IMR-90 (cell line): ENCODE measurements at regions not wholly inside any gene's neighbourhood (a gene's known extent, or its start where the extent isn't known, plus 50 kb on each side); places are given as distances from the start of the nearest gene placed in this dataset.

Experiments used
- ATAC-seq: fragments of 200-7000 bp; cut with Tn5 transposase; 2 replicates; pipeline ENCODE4 v1.9.1; 2020; ENCODE audit warnings: low read depth, mild to moderate bottlenecking, moderate library complexity
- BruUV-seq: library from RNA; stranded (reverse); fragments of 400-500 nt; replicated peaks from 2 replicates; lab custom pipeline; 2021; lab: Mats Ljungman, UMichigan
- CTCF ChIA-PET: fragments of 300-600 bp; formaldehyde crosslinking; extraction: SDS; loops from one replicate; lab custom pipeline; 2021; ENCODE audit warnings: antibody characterized with exemption; lab: Yijun Ruan, JAX
- POLR2A ChIA-PET: fragments of 300-600 bp; sonication (Branson Sonifier 250); formaldehyde crosslinking; loops from one replicate; lab custom pipeline; 2022; ENCODE audit warnings: antibody characterized with exemption; ENCODE audit not compliant: unreplicated experiment; lab: Charles Lee
- DNase-seq: peaks from one replicate; pipeline ENCODE4 v3.0.0; 2013
- H2AFZ ChIP-seq: replicated peaks from 2 replicates; pipeline ENCODE3; 2013; ENCODE audit warnings: low read length, mild to moderate bottlenecking; ENCODE audit not compliant: poor library complexity
- H2AK5ac ChIP-seq: 2 replicates; pipeline ENCODE4 v1.6.1; 2013; ENCODE audit warnings: low read depth, low read length, inconsistent platforms
- H2AK9ac ChIP-seq: replicated peaks from 2 replicates; pipeline ENCODE3; 2013; ENCODE audit warnings: mild to moderate bottlenecking, low read depth, low read length, moderate library complexity; ENCODE audit not compliant: poor library complexity
- H2BK120ac ChIP-seq: 2 replicates; pipeline ENCODE4 v1.6.1; 2013; ENCODE audit warnings: low read depth, low read length, inconsistent platforms
- H2BK15ac ChIP-seq: 3 replicates; pipeline ENCODE4 v1.6.1; 2013; ENCODE audit warnings: low read depth, low read length, inconsistent platforms
- H2BK20ac ChIP-seq: 2 replicates; pipeline ENCODE4 v1.6.1; 2013; ENCODE audit warnings: low read depth, mild to moderate bottlenecking, inconsistent platforms, low read length, moderate library complexity
- H2BK5ac ChIP-seq: 2 replicates; pipeline ENCODE4 v1.6.1; 2013; ENCODE audit warnings: mild to moderate bottlenecking, low read depth, low read length, inconsistent platforms; ENCODE audit not compliant: poor library complexity, severe bottlenecking
- H3K14ac ChIP-seq: replicated peaks from 2 replicates; pipeline ENCODE4 v1.6.1; 2013; ENCODE audit warnings: low read depth, low read length, inconsistent platforms
- H3K18ac ChIP-seq: 2 replicates; pipeline ENCODE4 v1.6.1; 2013; ENCODE audit warnings: low read depth, low read length, control low read depth
- H3K23ac ChIP-seq: 2 replicates; pipeline ENCODE4 v1.6.1; 2013; ENCODE audit warnings: low read depth, low read length, inconsistent platforms
- H3K27ac ChIP-seq: 2 replicates; pipeline ENCODE4 v1.5.1; 2013; ENCODE audit warnings: mild to moderate bottlenecking, control low read depth, low read length; ENCODE audit not compliant: insufficient read depth
- H3K27me3 ChIP-seq: 2 replicates; pipeline ENCODE4 v1.6.1; 2013; ENCODE audit warnings: low read length; ENCODE audit not compliant: control insufficient read depth, insufficient read depth
- H3K36me3 ChIP-seq: 2 replicates; pipeline ENCODE4 v1.6.1; 2013; ENCODE audit warnings: low read length, mixed read lengths; ENCODE audit not compliant: control insufficient read depth, insufficient read depth
- H3K4ac ChIP-seq: 2 replicates; pipeline ENCODE4 v1.6.1; 2013; ENCODE audit warnings: low read depth, low read length, inconsistent platforms
- H3K4me1 ChIP-seq: 2 replicates; pipeline ENCODE4 v1.6.1; 2013; ENCODE audit warnings: low read length, mixed read lengths; ENCODE audit not compliant: control insufficient read depth, insufficient read depth
- H3K4me2 ChIP-seq: 2 replicates; pipeline ENCODE4 v1.6.1; 2013; ENCODE audit warnings: low read depth, mild to moderate bottlenecking, control low read depth, low read length, moderate library complexity
- H3K4me3 ChIP-seq: 2 replicates; pipeline ENCODE4 v1.5.1; 2013; ENCODE audit warnings: low read depth, mild to moderate bottlenecking, control low read depth, low read length, moderate library complexity; ENCODE audit not compliant: insufficient read depth
- H3K56ac ChIP-seq: 2 replicates; pipeline ENCODE4 v1.6.1; 2013; ENCODE audit warnings: low read length, inconsistent platforms; ENCODE audit not compliant: insufficient read depth; ENCODE audit errors: extremely low read depth
- H3K79me1 ChIP-seq, 2 experiments: 2 replicates each; pipeline ENCODE4 v1.6.1; 2013; ENCODE audit warnings: low read length in 2 of 2, inconsistent platforms in 1 of 2, low read depth in 1 of 2
- H3K9ac ChIP-seq: 2 replicates; pipeline ENCODE4 v1.6.1; 2013; ENCODE audit warnings: low read depth, low read length, control low read depth
- H3K9me1 ChIP-seq: 2 replicates; pipeline ENCODE4 v1.6.1; 2013; ENCODE audit warnings: low read length, inconsistent platforms; ENCODE audit not compliant: insufficient read depth
- H3K9me3 ChIP-seq: 2 replicates; pipeline ENCODE4 v1.6.1; 2013; ENCODE audit warnings: low read length; ENCODE audit not compliant: control insufficient read depth, insufficient read depth
- H4K20me1 ChIP-seq: 2 replicates; pipeline ENCODE4 v1.6.1; 2013; ENCODE audit warnings: low read length, inconsistent platforms; ENCODE audit not compliant: insufficient read depth
- H4K5ac ChIP-seq: 2 replicates; pipeline ENCODE4 v1.6.1; 2013; ENCODE audit warnings: mild to moderate bottlenecking, low read depth, low read length, control low read depth
- H4K8ac ChIP-seq, 2 experiments: 2 replicates each; pipeline ENCODE4 v1.6.1; 2013; ENCODE audit warnings: low read depth in 2 of 2, low read length in 2 of 2, control low read depth in 1 of 2, inconsistent platforms in 1 of 2
- H4K91ac ChIP-seq: 2 replicates; pipeline ENCODE4 v1.6.1; 2013; ENCODE audit warnings: low read depth, low read length, inconsistent platforms; ENCODE audit not compliant: insufficient read depth
- MAFK ChIP-seq: IDR thresholded peaks from 2 replicates; pipeline ENCODE4 v1.6.1; 2012; ENCODE audit warnings: low read depth, low read length, improper control_type of control experiment
- MAZ ChIP-seq: IDR thresholded peaks from 2 replicates; pipeline ENCODE4 v1.6.1; 2012; ENCODE audit warnings: low read depth, mild to moderate bottlenecking, low read length, improper control_type of control experiment, moderate library complexity, borderline replicate concordance
- RAD21 ChIP-seq: IDR thresholded peaks from 2 replicates; pipeline ENCODE4 v1.6.1; 2012; ENCODE audit warnings: low read length, improper control_type of control experiment
- WGBS, 2 experiments: methylation state at CpG; one replicate each; pipeline versions ENCODE4 v1.1.5 to v1.1.7; 2013; ENCODE audit warnings: missing lambda C conversion rate in 2 of 2; ENCODE audit not compliant: insufficient read length in 1 of 2; ENCODE audit errors: extremely low coverage in 2 of 2; 5-methylcytosine and 5-hydroxymethylcytosine counted together
- dilution Hi-C: fragments of 300-500 bp; cut with HindIII; formaldehyde crosslinking; loops from one replicate; pipeline ENCODE4 v1.14.3; 2018; ENCODE audit warnings: low sequenced_read_pairs; ENCODE audit not compliant: unreplicated experiment
- in situ Hi-C: fragments of 300-500 bp; cut with MboI; formaldehyde crosslinking; loops from 3 replicates; pipeline ENCODE4 v1.14.3; 2019; ENCODE audit warnings: low sequenced_read_pairs, inconsistent platforms, mixed read lengths
- intact Hi-C: fragments of 100-400 bp; cut with micrococcal nuclease; formaldehyde crosslinking; loops from 2 replicates; pipeline ENCODE4 v1.10.0; 2022

GRCh38 chr2:5263291-5263690 lies 428.9 kb upstream of the SOX11 start:
- dilution Hi-C loops = no loop called here
- H3K4ac ChIP-seq = no peak overlapping the region
- CTCF ChIA-PET = no interaction called here

More at GRCh38 chr2:5263291-5263690, 428.9 kb upstream of the SOX11 start:
- TF ChIP-seq MAFK = no peak
- TF ChIP-seq MAZ = no peak
- no peak for TF ChIP-seq RAD21
- Histone ChIP-seq H3K9me3 (peaks cover 3% of the 10 kb centered on the region), H4K8ac (no peak overlapping the region), H3K23ac (no peak overlapping the region), H3K56ac (no peak overlapping the region), H3K27ac (no peak overlapping the region), H2AFZ (no peak overlapping the region), H2AK5ac (no peak overlapping the region), H3K36me3 (no peaks in the 10 kb centered on the region), H2AK9ac (no peak overlapping the region), H4K91ac (no peak overlapping the region), H3K4me1 (no peaks in the 10 kb centered on the region), H3K4me2 (no peak overlapping the region), H3K14ac (no peak overlapping the region), H2BK15ac (no peak overlapping the region), H3K9me1 (no peaks in the 10 kb centered on the region), H3K27me3 (no peaks in the 10 kb centered on the region), H3K79me1 (no peaks in the 10 kb centered on the region), H2BK120ac (no peak overlapping the region), H3K9ac (no peak overlapping the region), H4K5ac (no peak overlapping the region), H3K4me3 (no peak overlapping the region), H4K20me1 (no peaks in the 10 kb centered on the region), H2BK5ac (no peak overlapping the region), H2BK20ac (no peak overlapping the region), H3K18ac (no peak overlapping the region)
- in situ Hi-C loops (no loop called here), intact Hi-C loops (no loop called here)
- POLR2A ChIA-PET = no interaction called here
- no peak for DNase-seq
- no peak for ATAC-seq
- WGBS, 2 experiments = no CpG with 5 or more reads among the region's 1 CpG
- no TSS peak for BruUV-seq
